GM19025 (cell line): ENCODE measurements at regions not wholly inside any gene's neighbourhood (a gene's known extent, or its start where the extent isn't known, plus 50 kb on each side); places are given as distances from the start of the nearest gene placed in this dataset.
"Not testable (repeated sequence)": the region's sequence is repeated elsewhere in the genome, so short reads cannot be mapped to it uniquely, and the experiment has no call there.

Experiments
- ATAC-seq: cut with Tn5 transposase; IDR thresholded peaks from one replicate; pipeline ENCODE4 v1.9.1; 2021; ENCODE audit warnings: mild to moderate bottlenecking, low read depth, moderate library complexity; ENCODE audit not compliant: unreplicated experiment

GRCh38 chr9:42325142-42325541 is 141.7 kb downstream of the SPATA31A6 start:
- ATAC-seq = not testable (repeated sequence)

GRCh38 chr9:42325561-42325960 is 142.1 kb downstream of the SPATA31A6 start:
- ATAC-seq = not testable (repeated sequence)

- not testable (repeated sequence) for ATAC-seq
Observed at GRCh38 chr9:42326482-42326881, 143.0 kb downstream of the SPATA31A6 start.

- ATAC-seq = not testable (repeated sequence)
Observed at GRCh38 chr9:42335342-42335741, 151.9 kb downstream of the SPATA31A6 start.

GRCh38 chr9:42335984-42336657 is 152.7 kb downstream of the SPATA31A6 start:
- ATAC-seq = not testable (repeated sequence)

- ATAC-seq = not testable (repeated sequence)
Observed at GRCh38 chr9:42338275-42338674, 154.8 kb downstream of the SPATA31A6 start.

GRCh38 chr9:42339671-42340434 is 156.4 kb downstream of the SPATA31A6 start:
- not testable (repeated sequence) for ATAC-seq

GRCh38 chr9:42340435-42340723 is 156.9 kb downstream of the SPATA31A6 start:
- ATAC-seq = not testable (repeated sequence)

- ATAC-seq = not testable (repeated sequence)
Observed at GRCh38 chr9:42341860-42342259, 158.4 kb downstream of the SPATA31A6 start.

- not testable (repeated sequence) for ATAC-seq
Observed at GRCh38 chr9:42342297-42342696, 158.8 kb downstream of the SPATA31A6 start.

- not testable (repeated sequence) for ATAC-seq
Observed at GRCh38 chr9:42344508-42344907, 161.0 kb downstream of the SPATA31A6 start.

GRCh38 chr9:42346916-42347315 is 163.5 kb downstream of the SPATA31A6 start:
- ATAC-seq = not testable (repeated sequence)

GRCh38 chr9:42349181-42349580 is 165.7 kb downstream of the SPATA31A6 start:
- not testable (repeated sequence) for ATAC-seq

GRCh38 chr9:42350412-42350811 is 167.0 kb downstream of the SPATA31A6 start:
- ATAC-seq = not testable (repeated sequence)

- ATAC-seq = not testable (repeated sequence)
Observed at GRCh38 chr9:42357604-42358373, 174.3 kb downstream of the SPATA31A6 start.

GRCh38 chr9:42358626-42359247 is 175.3 kb downstream of the SPATA31A6 start:
- not testable (repeated sequence) for ATAC-seq

- ATAC-seq = not testable (repeated sequence)
Observed at GRCh38 chr9:42364410-42365243, 181.2 kb downstream of the SPATA31A6 start.

- ATAC-seq = peak; percentile 80
Observed at GRCh38 chr9:42365244-42365945, 181.9 kb downstream of the SPATA31A6 start.

GRCh38 chr9:42368279-42368881 is 184.9 kb downstream of the SPATA31A6 start:
- not testable (repeated sequence) for ATAC-seq
